Activated CD4-positive, alpha-beta T cell treated with anti-CD3 and anti-CD28 coated beads, Interleukin-2, amount 50 U/mL, for 16 hours (primary cell): ENCODE measurements at regions not wholly inside any gene's neighbourhood (a gene's known extent, or its start where the extent isn't known, plus 50 kb on each side); places are given as distances from the start of the nearest gene placed in this dataset.

Experiments
- DNase-seq: peaks from one replicate; pipeline ENCODE4 v3.0.0-alpha.2; 2020

- no peak for DNase-seq
Observed at GRCh38 chr7:12133865-12134264, 77.2 kb upstream of the TMEM106B start.

- DNase-seq = no peak
Observed at GRCh38 chr7:12136523-12136922, 74.6 kb upstream of the TMEM106B start.

GRCh38 chr7:12137283-12137682 is 73.8 kb upstream of the TMEM106B start:
- no peak for DNase-seq

- no peak for DNase-seq
Observed at GRCh38 chr7:12138421-12138820, 72.7 kb upstream of the TMEM106B start.

GRCh38 chr7:12139416-12139815 is 71.7 kb upstream of the TMEM106B start:
- no peak for DNase-seq

- DNase-seq = no peak
Observed at GRCh38 chr7:12146813-12147212, 64.3 kb upstream of the TMEM106B start.

GRCh38 chr7:12152196-12152918 is 58.7 kb upstream of the TMEM106B start:
- no peak for DNase-seq

GRCh38 chr7:12154119-12154518 is 57.0 kb upstream of the TMEM106B start:
- DNase-seq = no peak

GRCh38 chr7:12157517-12157916 is 53.6 kb upstream of the TMEM106B start:
- no peak for DNase-seq

GRCh38 chr7:12158334-12159060 is 52.6 kb upstream of the TMEM106B start:
- DNase-seq = no peak

GRCh38 chr7:12161146-12161545 is 49.9 kb upstream of the TMEM106B start:
- DNase-seq = no peak
